DMS79 treated with DMSO at 0.1 percent for 48 hours (cell line): ENCODE measurements at regions not wholly inside any gene's neighbourhood (a gene's known extent, or its start where the extent isn't known, plus 50 kb on each side); places are given as distances from the start of the nearest gene placed in this dataset.
"Not testable (repeated sequence)": the region's sequence is repeated elsewhere in the genome, so short reads cannot be mapped to it uniquely, and the experiment has no call there.

ENCODE experiments used
- DNase-seq: peaks from one replicate; lab custom pipeline; 2025; lab: John Stamatoyannopoulos, UW

DNA sequence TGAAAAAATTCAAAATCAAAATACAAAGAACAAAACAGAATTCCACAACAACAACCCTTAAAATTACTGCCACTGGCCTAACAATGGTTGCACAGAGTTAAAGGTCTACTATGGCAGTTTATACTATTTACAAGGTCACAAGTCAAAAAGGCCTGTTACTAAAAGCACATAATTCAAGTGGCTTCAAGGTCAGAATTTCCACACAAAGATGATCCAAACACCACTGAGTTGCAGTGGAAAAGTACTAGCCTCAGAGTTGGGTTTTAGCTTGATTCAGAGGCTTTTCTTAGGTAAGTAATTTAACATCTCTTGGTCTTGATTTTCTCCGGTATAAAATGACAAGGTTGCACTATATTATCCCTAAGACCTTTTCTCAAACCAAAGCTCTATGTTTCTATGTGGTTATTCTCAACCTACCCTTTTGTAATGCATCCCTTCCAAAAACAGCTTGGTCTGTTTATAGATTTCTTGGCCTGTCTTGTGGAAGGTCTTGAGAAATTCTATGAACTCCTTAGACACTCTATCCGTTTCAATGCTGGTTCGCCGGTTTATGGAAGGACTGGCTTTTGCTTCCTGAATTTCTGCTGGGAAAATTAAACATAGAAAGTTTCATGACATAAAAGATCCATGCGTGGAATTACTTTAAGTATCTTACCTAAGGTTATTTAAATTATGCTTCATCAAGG is 69.5 kb downstream of the MDH2 start:
- not testable (repeated sequence) for DNase-seq

DNA sequence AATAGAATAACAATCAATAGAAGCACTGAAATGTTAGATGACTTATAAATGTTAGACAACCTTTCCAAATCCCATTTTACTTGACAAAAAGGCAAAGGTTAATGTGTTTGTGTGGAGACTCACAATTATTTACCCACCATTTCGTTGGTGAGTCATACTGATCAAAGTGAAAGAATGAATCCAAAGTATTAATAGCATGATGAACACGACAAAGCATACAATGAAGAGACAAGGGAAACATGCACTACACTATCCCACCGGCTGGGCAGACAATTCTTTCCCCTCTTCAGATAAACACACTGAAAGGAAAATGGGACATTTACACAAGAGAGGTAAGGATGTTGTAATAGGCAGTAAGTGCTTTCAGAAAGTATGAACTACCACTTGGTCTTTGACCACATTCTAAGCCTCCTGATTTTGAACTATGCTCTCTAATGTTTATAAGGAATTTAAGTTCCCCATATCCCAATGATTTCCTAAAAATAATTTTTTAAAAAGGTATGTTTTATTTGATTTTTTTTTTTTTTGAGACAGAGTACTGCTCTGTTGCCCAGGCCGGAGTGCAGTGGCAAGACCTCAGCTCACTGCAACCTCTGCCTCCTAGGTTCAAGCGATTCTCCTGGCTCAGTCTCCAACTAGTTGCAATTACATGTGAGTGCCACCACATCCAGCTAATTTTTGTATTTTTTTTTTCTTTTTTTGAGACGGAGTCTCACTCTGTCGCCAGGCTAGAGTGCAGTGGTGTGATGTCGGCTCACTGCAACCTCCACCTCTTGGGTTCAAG is 70.5 kb downstream of the MDH2 start:
- DNase-seq: not testable (repeated sequence)

DNA sequence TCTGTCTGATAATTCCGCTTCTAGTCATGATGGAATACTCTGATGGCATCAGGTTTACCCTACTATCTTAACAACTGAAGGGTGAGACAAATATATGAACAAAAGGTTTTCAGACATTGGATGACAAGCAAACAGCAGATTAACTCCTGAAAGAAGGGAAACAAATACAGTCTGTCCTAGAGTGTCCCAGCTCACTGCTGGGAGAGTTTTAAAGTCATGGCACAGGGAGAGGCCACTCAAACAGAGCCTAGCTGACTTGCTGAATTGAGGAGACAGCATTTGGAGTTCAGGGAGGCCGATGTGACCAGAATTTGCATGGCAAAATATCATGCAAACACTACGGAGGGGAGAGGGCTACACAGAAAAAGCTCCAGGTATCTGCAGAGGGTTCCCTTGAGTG is 73.1 kb downstream of the MDH2 start:
- no peak for DNase-seq

DNA sequence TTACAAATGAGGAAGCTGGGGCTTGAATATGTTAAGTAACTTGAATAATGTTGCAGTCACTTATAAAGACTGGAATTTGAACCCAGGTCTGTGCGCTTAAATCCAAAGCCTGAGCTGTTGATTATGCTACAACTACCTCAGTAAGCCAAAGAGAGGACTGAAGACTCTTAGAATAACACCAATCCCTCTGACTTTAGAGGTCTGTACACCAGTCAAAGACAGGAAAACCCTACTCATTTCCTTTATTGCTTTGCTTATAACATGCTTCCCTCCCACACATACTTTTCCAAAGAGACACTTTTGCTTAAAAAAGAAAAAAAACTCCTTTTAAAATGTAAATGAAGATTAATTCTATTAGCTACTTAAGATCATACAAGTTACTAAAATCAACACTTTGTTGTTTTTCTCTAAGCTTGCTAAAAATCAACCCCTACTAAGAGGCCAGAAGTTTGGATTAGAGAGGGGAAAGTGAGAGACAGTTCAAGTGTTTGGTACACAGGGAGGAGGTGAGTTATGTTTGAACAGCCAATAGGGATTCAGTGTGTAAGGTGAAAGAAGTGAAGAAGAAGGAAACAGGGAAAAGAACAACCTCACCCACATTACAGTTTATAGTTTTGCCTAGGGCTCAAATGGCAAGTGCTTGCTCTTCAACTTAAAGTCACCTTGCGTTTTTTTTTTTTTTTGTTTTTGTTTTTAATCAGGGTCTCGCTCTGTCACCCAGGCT is 74.8 kb downstream of the MDH2 start:
- DNase-seq: no peak

DNA sequence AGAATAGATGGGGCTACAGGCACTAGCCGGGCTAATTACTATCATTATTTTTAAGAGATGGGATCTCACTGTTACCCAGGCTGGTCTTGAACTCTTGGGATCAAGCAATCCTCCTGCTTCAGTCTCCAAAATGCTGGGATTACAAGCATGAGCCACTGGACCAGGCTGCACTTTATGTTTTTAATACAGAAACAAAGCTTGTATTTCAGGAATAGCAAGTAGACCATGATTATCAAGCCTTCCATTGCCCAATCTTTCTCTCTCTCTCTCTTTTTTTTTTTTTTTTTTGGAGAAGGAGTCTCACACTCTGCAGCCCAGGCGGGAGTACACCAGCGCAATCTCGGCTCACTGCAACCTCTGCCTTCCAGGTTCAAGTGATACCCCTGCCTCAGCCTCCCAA is 75.4 kb downstream of the MDH2 start:
- DNase-seq: no peak

DNA sequence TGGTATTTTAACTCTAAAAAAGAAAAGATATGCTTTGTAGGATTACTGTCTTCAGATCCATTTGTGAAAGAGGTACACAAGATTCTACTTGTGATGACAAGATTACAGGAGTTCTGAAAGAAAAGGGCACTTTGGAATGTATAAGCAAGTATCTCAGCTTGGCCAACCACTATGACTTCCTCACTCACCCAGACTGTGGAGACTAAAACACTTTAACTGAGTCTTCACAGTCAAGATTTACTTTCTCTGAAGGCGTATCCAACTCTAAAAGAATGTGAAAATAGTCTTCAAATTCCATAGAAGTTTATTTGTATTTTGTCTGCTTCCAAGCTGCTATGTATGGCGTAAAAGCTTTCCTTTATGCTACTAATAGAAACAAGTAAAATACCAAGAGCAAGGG is 76.1 kb upstream of the SRRM3 start:
- DNase-seq: no peak

DNA sequence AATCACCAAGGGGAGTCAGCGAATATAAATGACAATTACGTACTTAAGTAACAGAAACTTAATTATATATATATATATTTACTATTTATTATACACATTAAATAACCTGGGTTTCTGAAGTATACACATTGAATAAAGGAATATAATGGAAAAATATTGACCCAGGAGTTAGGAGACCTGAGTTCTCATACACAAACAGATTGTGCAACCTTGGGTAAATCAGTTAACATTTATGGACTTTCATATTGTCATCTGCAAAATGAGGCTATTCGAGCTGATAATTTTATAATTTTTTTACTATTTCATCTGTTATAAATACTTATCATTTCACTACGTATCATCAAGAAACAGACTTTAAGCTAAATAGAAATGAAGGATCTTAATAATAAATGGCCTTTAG is 75.1 kb upstream of the SRRM3 start:
- no peak for DNase-seq

DNA sequence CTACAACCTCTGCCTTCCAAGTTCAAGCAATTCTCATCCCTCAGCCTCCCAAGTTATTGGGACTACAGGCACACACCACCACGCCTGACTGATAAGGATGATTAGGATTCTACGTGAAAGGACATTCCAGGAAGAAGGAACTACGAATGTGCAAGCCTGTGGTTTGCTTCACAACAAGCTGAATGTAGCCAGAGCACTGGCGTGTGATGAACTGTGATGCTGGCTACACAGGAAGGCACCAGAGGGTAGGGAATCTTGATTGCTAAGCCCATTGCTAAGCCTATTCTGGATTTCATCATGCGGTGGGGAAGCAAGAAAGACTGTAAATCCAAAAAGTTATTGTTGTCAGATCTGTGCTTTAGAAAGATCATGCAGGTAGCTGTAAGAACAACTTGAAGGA is 72.3 kb upstream of the SRRM3 start:
- no peak for DNase-seq

DNA sequence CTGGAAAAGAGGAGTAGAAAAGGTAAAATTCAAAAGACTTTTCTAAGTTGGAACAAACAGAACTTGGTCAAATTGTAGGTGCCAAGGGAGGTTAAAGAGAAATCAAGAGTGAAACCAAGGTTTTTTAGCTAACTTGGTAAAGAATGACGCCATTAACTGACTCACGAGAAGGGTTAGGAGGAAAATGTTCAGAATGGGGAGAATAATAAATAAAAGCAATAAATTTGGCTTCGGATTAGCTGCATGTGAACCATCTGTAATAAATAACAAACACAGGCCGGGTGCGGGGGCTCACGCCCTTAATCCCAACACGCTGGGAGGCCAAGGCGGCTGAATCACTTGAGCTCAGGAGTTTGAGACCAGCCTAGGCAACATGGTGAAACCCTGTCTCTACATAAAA is 71.9 kb upstream of the SRRM3 start:
- no peak for DNase-seq

DNA sequence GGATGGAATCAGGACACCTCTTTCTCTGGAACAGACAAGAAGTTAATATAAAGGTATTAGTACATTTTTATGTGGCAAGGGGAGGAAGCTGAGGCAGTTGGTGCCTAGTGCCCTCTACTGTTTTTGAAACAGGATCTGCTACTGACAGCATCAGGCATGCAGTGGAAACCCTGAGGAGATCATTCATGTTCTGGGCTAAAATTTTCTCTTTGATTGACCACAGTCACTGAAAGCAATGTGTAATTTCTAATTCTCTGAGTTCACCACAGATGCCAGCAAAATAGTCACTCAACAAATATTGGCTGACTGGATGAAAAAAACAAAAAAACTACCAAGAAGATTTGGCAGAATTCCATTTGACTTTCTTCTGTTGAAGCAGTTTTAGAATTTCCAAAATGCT is 71.0 kb upstream of the SRRM3 start:
- peak; percentile 20 for DNase-seq

DNA sequence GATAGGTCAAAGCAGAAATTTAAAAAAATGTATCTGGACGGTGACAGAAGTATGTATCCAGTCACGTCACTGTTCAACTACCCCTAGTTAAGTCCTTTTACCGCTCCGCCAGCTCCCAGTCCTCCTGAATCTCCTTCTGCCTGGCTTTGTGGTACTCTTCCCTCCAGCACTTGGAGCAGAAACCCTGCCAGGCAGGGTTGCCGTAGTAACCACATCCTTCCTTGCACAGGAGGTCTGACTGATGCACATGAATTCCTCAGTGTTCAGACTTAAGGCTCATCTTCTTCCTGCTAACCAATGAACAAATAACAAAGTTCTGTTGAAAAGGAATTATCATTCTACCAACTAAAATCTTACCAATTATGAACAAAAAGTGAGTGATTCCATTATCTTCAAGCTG is 69.8 kb upstream of the SRRM3 start:
- DNase-seq: not testable (repeated sequence)

DNA sequence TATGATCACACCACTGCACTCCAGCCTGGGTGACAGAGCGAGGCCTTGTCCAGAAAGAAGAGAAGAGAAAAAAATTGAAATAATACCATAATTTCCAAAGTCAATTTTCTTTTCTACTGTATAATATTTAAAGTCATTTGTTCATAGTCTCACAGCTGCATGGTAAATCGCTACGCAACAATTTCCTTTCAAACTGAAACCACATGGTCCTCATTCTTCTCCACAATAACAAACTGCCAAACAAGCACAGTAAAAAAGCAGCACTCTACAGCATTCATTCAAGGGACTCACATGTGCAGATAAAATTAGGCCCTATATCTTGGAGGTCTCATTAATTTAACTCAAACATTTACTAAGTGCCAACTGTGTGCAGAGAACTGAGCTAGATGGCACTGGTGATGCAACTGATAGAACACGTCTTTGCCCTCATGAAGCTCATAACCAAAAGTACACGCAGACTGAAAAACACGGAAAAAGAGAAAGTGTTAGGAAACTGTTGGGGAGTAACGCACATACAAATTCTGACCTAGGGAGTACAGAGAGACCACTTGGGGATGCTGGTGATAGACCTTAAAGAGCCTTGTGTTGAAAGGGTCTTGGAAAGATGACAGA is 68.4 kb upstream of the SRRM3 start:
- no peak for DNase-seq

DNA sequence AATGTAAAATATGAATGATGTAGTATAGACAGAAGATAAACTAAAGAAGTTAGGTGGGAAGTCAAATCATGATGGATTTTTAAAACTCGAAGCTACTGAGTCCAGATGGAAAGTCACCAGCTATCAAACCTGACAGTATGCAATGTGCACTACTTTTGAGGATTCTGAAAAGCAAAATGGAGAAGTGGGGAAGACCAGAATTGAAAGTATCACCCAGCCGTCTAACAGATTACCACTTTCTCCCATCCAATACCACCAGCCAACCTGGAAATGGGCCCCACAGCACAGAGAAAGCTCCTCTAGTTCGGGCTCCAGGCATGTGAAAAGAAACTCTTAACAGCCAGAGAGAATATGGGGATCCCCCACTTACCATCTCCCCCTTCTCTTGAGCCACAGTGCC is 67.9 kb upstream of the SRRM3 start:
- DNase-seq: no peak

DNA sequence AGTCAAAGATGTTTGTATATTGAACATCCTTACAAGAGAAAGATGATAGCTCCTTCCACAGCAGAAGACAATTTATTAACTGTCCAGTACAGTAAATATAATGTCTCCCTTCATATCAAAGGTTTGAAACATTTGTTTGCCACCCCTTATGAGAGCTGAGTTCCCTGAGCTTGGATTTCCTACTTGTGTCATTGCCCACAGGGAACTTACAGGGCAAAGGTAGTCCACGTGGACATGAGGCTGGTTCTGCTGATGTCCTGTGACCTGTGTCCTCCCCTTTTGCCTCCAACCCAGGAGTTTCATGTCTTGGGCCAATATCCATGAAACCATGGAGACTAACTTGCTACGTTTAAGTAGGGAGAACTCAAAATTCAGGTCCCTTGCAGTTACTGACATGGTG is 66.4 kb upstream of the SRRM3 start:
- DNase-seq: not testable (repeated sequence)

DNA sequence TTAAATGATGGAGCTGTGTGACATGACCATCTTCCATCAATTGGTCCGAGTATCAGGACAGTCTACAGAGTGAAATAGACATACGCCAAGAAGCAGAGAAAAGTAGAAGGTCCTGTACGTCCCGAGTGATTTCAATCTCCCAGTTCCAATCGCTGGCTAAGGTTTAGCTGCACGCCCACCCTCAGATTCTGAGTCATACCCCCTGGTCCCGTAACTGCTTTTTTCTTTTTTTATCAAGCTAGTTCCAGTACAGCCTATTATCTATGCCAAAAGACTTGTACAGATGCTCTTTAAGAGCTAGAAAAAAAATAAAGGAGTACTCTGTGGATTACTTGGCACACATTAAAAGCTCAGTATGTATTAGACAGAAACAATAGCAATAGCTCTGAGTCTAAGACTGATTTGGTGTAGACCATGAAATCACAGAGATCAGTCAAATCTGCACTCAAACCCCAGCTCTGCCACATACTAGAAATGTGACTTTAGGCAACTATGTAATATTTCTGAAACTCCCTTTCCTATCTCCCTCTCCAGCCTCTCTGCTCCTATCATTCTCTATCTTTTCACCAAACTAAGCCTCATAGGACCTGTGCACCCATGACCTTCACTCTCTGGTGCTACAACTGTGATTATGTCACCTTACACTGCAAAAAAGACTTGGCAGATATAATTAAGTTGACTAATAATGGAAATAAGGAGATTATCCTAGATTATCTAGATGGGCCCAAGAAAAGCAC is 63.0 kb upstream of the SRRM3 start:
- not testable (repeated sequence) for DNase-seq

DNA sequence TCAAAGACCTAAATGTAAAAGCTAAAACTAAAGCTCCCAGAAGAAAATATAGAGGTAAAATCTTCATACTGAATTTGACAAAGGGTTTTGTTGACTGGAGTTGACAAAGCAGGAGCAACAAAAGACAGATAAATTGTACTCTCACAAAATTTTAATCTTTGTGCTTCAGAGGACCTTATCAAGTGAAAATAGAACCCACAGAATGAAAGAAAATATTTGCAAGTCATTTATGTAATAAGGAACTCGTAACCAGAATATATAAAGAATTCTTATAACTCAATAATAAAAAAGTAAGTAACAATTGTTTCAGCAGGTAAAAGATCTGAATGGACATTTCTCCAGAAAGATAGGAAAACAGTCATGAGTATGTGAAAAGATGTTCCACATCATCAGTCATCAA is 62.0 kb upstream of the SRRM3 start:
- no peak for DNase-seq

DNA sequence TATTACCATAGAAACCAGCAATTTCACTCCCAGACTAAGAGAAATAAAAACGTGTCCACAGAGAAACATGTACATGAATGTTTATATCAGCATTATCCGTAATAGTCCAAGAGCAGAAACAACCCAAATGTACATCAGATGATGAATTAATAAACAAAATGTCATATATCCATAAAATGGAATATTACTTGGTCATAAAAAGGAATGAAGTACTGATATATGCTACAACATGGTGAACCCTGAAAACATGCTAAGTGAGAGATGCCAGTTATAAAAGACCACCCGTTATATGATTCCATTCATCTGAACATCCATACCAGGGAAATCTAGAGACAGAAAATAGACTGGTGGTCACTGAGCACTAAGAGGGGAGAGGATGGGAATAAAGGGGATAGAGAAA is 61.4 kb upstream of the SRRM3 start:
- DNase-seq: not testable (repeated sequence)

DNA sequence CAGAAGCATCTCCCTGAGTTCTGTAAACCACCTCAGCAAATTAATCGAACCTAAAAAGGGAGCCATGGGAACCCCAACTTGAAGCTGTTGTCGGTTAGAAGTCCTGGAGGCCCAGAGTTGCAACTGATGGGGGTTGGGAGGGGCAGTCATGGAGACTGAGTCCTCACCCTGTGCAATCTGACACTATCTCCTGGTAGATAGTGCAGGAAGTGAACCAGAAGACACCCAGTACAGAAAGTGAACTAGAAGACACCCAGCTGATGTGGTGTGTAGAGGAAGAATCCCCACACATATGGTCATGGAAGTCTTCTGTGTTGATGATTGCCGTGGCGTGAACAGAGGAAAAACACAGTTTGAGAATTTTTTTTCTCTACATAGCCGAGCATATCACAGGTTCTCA is 58.8 kb upstream of the SRRM3 start:
- DNase-seq: no peak

DNA sequence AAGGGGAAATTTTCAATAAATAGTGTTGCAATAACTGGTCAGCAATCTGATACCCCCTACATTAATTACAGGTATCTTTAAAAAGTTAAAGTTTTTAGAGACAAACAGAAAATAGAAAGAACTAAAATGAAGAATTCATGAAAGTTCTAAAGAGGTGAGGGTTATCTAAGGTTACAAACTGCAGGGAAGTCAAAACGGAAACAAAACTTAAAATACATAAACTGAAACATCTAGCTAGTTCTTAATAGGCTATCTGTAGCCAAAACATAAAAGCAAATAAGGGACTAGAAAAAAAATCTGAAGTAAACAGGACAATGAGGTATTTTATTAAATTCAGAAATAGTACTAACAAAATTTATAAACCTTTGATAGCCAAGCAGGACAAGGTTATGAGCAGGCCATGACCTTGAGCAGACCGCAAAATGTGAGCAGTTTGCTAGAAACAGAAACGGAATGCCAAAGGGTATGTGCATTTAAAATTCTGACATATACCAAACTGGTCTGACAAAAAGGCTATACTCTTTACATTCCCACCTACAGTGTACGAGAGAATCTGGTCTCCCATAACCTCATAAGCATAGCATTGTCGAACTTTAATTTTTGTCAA is 56.9 kb upstream of the SRRM3 start:
- DNase-seq: not testable (repeated sequence)

DNA sequence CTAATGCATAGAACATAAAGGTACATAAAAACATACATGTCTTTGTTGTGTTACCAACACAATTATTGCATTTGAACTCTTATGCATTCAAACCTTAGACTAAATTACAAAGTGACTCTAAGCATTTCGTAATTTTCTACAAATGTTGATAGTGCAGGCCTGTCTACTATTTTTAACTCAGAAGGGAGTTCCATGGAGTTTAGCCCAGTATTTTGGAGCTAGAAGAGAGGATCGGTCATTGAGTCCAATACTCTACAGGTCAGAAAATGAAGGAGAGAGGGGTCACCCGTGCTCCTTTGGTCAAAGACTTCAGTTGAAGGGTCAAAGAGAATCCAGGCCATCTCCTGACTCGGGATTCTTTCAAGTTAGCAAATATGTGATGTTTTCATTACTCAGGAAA is 55.3 kb upstream of the SRRM3 start:
- no peak for DNase-seq

DNA sequence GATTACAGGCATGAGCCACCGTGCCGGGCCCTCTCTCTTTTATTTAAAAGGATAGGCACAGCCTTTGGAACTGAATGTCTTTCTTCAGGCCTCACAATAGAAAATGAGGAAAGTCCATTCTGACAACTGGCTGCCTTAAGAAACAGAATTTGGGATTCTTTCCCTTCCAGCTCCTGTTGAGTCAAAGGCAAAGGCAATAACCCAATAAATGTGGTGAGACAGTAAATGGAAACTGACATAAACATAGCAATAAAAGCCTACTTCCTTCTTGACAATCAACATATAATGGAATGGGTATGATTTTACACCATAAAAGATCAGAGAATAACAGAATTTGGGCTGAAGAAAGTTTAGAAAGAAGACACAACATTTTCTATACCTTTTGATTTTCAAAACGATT is 52.7 kb upstream of the SRRM3 start:
- DNase-seq: not testable (repeated sequence)
